ENCODE measurements at regions not wholly inside any gene's neighbourhood (a gene's known extent, or its start where the extent isn't known, plus 50 kb on each side); places are given as distances from the start of the nearest gene placed in this dataset.

GRCh38 chr10:52871191-52871843 is 98.7 kb upstream of the MBL2 start:
- TF ChIP-seq CTCF (IDR thresholded peaks at IDR 0.05) = no peak
- TF ChIP-seq EZH2 (IDR thresholded peaks at IDR 0.05; ENCODE audit: borderline replicate concordance, insufficient read depth, low read depth, low read length, poor library complexity, severe bottlenecking) = no peak

Data from B cell (primary cell).